B cell (primary cell): ENCODE measurements at regions not wholly inside any gene's neighbourhood (a gene's known extent, or its start where the extent isn't known, plus 50 kb on each side); places are given as distances from the start of the nearest gene placed in this dataset.

ENCODE experiments used
- ATAC-seq: fragments of 200-7000 bp; cut with Tn5 transposase; one replicate; pipeline ENCODE4 v1.10.0; 2021; ENCODE audit warnings: low read depth, mild to moderate bottlenecking, moderate number of reproducible peaks, moderate library complexity
- CTCF ChIA-PET: fragments of 350-600 bp; sonication (Branson Sonifier 250); formaldehyde crosslinking; loops from one replicate; lab custom pipeline; 2021; ENCODE audit warnings: antibody characterized with exemption, inconsistent platforms; lab: Charles Lee
- POLR2A ChIA-PET: fragments of 350-600 bp; sonication (Branson Sonifier 250); formaldehyde crosslinking; loops from one replicate; lab custom pipeline; 2021; ENCODE audit warnings: antibody characterized with exemption; lab: Charles Lee
- DNase-seq: peaks from one replicate; pipeline ENCODE4 v3.0.0; 2013
- H2AFZ ChIP-seq: 2 replicates; pipeline ENCODE4 v1.6.1; 2012; ENCODE audit warnings: mild to moderate bottlenecking, low read depth, low read length; ENCODE audit not compliant: insufficient read depth, poor library complexity, severe bottlenecking
- H3K27ac ChIP-seq, 2 donors: 1 replicate in 1 of 2; 2 replicates in 1 of 2; pipeline ENCODE4 v1.5.1; 2012 to 2013; ENCODE audit warnings: low read length in 2 of 2, mild to moderate bottlenecking in 2 of 2, moderate library complexity in 1 of 2
- H3K27me3 ChIP-seq, 4 experiments: fragments of 200-600 bp in 1 of 4; sonication (generic) in 1 of 4; replicated peaks in 1 of 4; 1 replicate in 2 of 4; 2 replicates in 2 of 4; pipeline versions ENCODE4 v1.6.1 to v1.7.0; 2013 to 2016; ENCODE audit warnings: low read length in 3 of 4, mild to moderate bottlenecking in 2 of 4, mixed read lengths in 1 of 4, moderate library complexity in 1 of 4; ENCODE audit not compliant: insufficient read depth in 4 of 4, control insufficient read depth in 3 of 4; ENCODE audit errors: control extremely low read depth in 1 of 4
- H3K36me3 ChIP-seq, 2 experiments: replicated peaks in 1 of 2; 1 replicate in 1 of 2; 2 replicates in 1 of 2; pipeline versions ENCODE4 v1.6.1 to v1.7.1; 2013; ENCODE audit warnings: low read length in 1 of 2; ENCODE audit not compliant: insufficient read depth in 2 of 2, control insufficient read depth in 1 of 2; ENCODE audit errors: control extremely low read depth in 1 of 2, extremely low read depth in 1 of 2
- H3K4me1 ChIP-seq, 2 donors: fragments of 200-600 bp in 1 of 2; sonication (generic) in 1 of 2; 1 replicate in 1 of 2; 2 replicates in 1 of 2; pipeline versions ENCODE4 v1.5.1 to v1.6.1; 2013 to 2017; ENCODE audit warnings: low read length in 2 of 2; ENCODE audit not compliant: control insufficient read depth in 2 of 2, insufficient read depth in 2 of 2
- H3K4me2 ChIP-seq: replicated peaks from 2 replicates; pipeline ENCODE3; 2012; ENCODE audit warnings: mild to moderate bottlenecking, low read depth, low read length; ENCODE audit not compliant: poor library complexity, severe bottlenecking
- H3K4me3 ChIP-seq, 5 experiments: fragments of 200-600 bp in 1 of 5; sonication (generic) in 1 of 5; 1 replicate in 3 of 5; 2 replicates in 2 of 5; pipeline versions ENCODE4 v1.5.1 to v1.7.0; 2011 to 2016; ENCODE audit warnings: low read length in 4 of 5, mild to moderate bottlenecking in 4 of 5, low read depth in 2 of 5, control low read depth in 1 of 5, moderate library complexity in 1 of 5; ENCODE audit not compliant: insufficient read depth in 1 of 5; ENCODE audit errors: control extremely low read depth in 1 of 5, extremely low read depth in 1 of 5
- H3K79me2 ChIP-seq: fragments of 200-600 bp; sonication (generic); one replicate; pipeline ENCODE4 v1.6.0; 2016; ENCODE audit warnings: low read length; ENCODE audit not compliant: control insufficient read depth, insufficient read depth
- H3K9ac ChIP-seq: fragments of 200-600 bp; sonication (generic); 2 replicates; pipeline ENCODE4 v1.6.1; 2017; ENCODE audit warnings: mild to moderate bottlenecking, low read length, moderate library complexity
- H3K9me3 ChIP-seq, 3 donors: one replicate each; pipeline versions ENCODE4 v1.6.1 to v1.7.1; 2013; ENCODE audit warnings: low read length in 2 of 3; ENCODE audit not compliant: control insufficient read depth in 2 of 3, insufficient read depth in 1 of 3; ENCODE audit errors: control extremely low read depth in 1 of 3
- H4K20me1 ChIP-seq: 2 replicates; pipeline ENCODE4 v1.6.0; 2012; ENCODE audit warnings: mild to moderate bottlenecking, low read length; ENCODE audit not compliant: insufficient read depth, control insufficient read depth, poor library complexity, severe bottlenecking
- H3K27ac Mint-ChIP-seq: one replicate; pipeline ENCODE4 v1.8.0; 2021; ENCODE audit warnings: mixed read lengths
- H3K27me3 Mint-ChIP-seq: one replicate; pipeline ENCODE4 v1.8.0; 2021; ENCODE audit warnings: mixed read lengths
- H3K4me1 Mint-ChIP-seq: one replicate; pipeline ENCODE4 v1.8.0; 2021; ENCODE audit warnings: mixed read lengths
- H3K4me3 Mint-ChIP-seq: one replicate; pipeline ENCODE4 v1.8.0; 2021; ENCODE audit warnings: mixed read lengths
- H3K9me3 Mint-ChIP-seq: one replicate; pipeline ENCODE4 v1.8.0; 2022; ENCODE audit warnings: mixed read lengths; ENCODE audit not compliant: insufficient read depth
- CTCF ChIP-seq: fragments of 200-600 bp; IDR thresholded peaks from one replicate; pipeline ENCODE4 v1.8.0; 2022; ENCODE audit warnings: antibody characterized with exemption, mild to moderate bottlenecking
- EZH2 ChIP-seq: IDR thresholded peaks from 2 replicates; pipeline ENCODE4 v1.6.1; 2012; ENCODE audit warnings: borderline replicate concordance, low read depth, mild to moderate bottlenecking, moderate library complexity, low read length; ENCODE audit not compliant: insufficient read depth, poor library complexity, severe bottlenecking
- WGBS: methylation state at CpG from one replicate; pipeline ENCODE4 v1.1.5; 2013; ENCODE audit warnings: missing lambda C conversion rate; ENCODE audit not compliant: insufficient coverage; 5-methylcytosine and 5-hydroxymethylcytosine counted together
- intact Hi-C: fragments of 100-400 bp; cut with micrococcal nuclease; formaldehyde crosslinking; loops from one replicate; pipeline ENCODE4 v1.10.0; 2022

- Histone ChIP-seq H2AFZ (no peak overlapping the region), H3K4me1 (no peaks in the 10 kb centered on the region), H3K4me2 (no peak overlapping the region), H3K27ac (no peak overlapping the region), H3K4me3 (no peak overlapping the region), H3K36me3 (no peaks in the 10 kb centered on the region), H3K9ac (no peak overlapping the region), H4K20me1 (no peaks in the 10 kb centered on the region), H3K79me2 (no peaks in the 10 kb centered on the region), H3K27me3 (no peaks in the 10 kb centered on the region), H3K9me3 (peaks cover 0 to 7% (median 1%) of the 10 kb centered on the region in 3 donors)
- ATAC-seq (no peak), DNase-seq (no peak)
- Mint-ChIP-seq H3K9me3 (no peaks in the 10 kb centered on the region), H3K4me3 (no peak overlapping the region), H3K27ac (no peak overlapping the region), H3K4me1 (no peaks in the 10 kb centered on the region), H3K27me3 (no peaks in the 10 kb centered on the region)
- 81% methylated on average over 3 of the region's 5 CpGs for WGBS
- POLR2A ChIA-PET = no interaction called here
- intact Hi-C loops = no loop called here
- CTCF ChIA-PET = no interaction called here
- TF ChIP-seq EZH2 = no peak
Measured at GRCh38 chr4:32735856-32736590, 2015.9 kb downstream of the PCDH7 start.

GRCh38 chr4:32744211-32744610 lies 2024.0 kb downstream of the PCDH7 start:
- no peak overlapping the region for H2AFZ ChIP-seq
- no peak overlapping the region for H3K27ac Mint-ChIP-seq
- no peak overlapping the region for H3K4me2 ChIP-seq
- intact Hi-C loops = no loop called here
- H3K9ac ChIP-seq = no peak overlapping the region
- DNase-seq = no peak
- H3K9me3 ChIP-seq = peaks cover 0 to 10% (median 0%) of the 10 kb centered on the region in 3 donors
- H4K20me1 ChIP-seq = no peaks in the 10 kb centered on the region
- no CpG with 5 or more reads among the region's 2 CpGs for WGBS
- no peaks in the 10 kb centered on the region for H3K27me3 ChIP-seq
- H3K4me3 ChIP-seq = no peak overlapping the region
- no peaks in the 10 kb centered on the region for H3K4me1 ChIP-seq
- TF ChIP-seq EZH2 (no peak), CTCF (no peak)
- no peaks in the 10 kb centered on the region for H3K36me3 ChIP-seq
- no peak overlapping the region for H3K27ac ChIP-seq
- H3K4me3 Mint-ChIP-seq = no peak overlapping the region
- no peaks in the 10 kb centered on the region for H3K9me3 Mint-ChIP-seq
- no peaks in the 10 kb centered on the region for H3K79me2 ChIP-seq
- H3K27me3 Mint-ChIP-seq = no peaks in the 10 kb centered on the region
- ChIA-PET CTCF (no interaction called here), POLR2A (no interaction called here)
- ATAC-seq = no peak
- no peaks in the 10 kb centered on the region for H3K4me1 Mint-ChIP-seq
